Activated CD8-positive, alpha-beta memory T cell treated with anti-CD3 and anti-CD28 coated beads for 36 hours (primary cell): ENCODE measurements at regions not wholly inside any gene's neighbourhood (a gene's known extent, or its start where the extent isn't known, plus 50 kb on each side); places are given as distances from the start of the nearest gene placed in this dataset.

Source experiments
- CTCF ChIA-PET: fragments of 350-600 bp; sonication (Branson Sonifier 250); formaldehyde crosslinking; loops from one replicate; lab custom pipeline; 2021; ENCODE audit warnings: antibody characterized with exemption; lab: Charles Lee
- POLR2A ChIA-PET: fragments of 350-600 bp; sonication (Branson Sonifier 250); formaldehyde crosslinking; loops from one replicate; lab custom pipeline; 2021; ENCODE audit warnings: antibody characterized with exemption; lab: Charles Lee

DNA sequence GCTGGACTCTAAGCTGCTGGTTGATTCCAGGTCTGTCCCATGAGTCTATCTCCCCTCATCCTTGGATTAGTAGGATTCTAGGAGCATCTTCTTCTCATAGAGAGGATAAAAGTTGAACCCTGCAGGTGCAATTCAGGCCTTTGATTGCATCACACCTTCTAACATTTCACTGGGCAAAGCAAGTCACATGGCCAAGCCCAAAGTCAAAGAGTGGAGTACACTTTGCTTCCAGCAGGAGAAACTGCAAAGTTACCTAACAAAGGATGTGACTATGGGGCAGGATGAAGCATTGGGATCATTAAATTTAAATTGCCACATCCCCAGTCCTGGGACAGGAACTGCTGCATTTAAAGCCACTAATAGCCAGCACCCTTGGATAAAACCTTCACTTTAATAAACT lies 51.0 kb upstream of the EGFLAM start:
- CTCF ChIA-PET = no interaction called here

GRCh38 chr5:38202741-38203140 lies 55.6 kb upstream of the EGFLAM start:
- ChIA-PET POLR2A (no interaction called here), CTCF (no interaction called here)

More for the DNA sequence above, 51.0 kb upstream of the EGFLAM start:
- POLR2A ChIA-PET = no interaction called here

- ChIA-PET POLR2A (no interaction called here), CTCF (no interaction called here)
Measured at GRCh38 chr5:38200872-38201557, 57.3 kb upstream of the EGFLAM start.

DNA sequence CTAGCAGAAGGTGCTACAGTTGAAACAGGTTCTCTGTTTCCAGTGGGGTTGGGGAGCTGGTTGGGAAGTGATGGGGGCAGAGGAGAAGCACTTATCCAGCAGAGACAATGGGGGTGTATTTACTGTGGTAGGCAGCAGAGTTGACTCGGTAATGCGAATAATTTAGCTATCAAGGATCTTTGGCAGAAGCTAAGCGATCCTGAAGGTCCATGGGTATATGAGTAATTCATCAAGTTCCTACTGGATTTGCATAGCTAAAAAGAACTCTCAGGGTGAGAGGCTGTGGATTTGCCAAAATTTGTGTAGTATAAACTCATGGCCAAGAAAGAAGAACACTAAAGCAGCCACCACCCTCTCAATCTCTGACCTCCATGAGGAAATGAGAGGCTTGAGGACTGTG lies 61.2 kb upstream of the EGFLAM start:
- CTCF ChIA-PET = no interaction called here
- POLR2A ChIA-PET = no interaction called here

DNA sequence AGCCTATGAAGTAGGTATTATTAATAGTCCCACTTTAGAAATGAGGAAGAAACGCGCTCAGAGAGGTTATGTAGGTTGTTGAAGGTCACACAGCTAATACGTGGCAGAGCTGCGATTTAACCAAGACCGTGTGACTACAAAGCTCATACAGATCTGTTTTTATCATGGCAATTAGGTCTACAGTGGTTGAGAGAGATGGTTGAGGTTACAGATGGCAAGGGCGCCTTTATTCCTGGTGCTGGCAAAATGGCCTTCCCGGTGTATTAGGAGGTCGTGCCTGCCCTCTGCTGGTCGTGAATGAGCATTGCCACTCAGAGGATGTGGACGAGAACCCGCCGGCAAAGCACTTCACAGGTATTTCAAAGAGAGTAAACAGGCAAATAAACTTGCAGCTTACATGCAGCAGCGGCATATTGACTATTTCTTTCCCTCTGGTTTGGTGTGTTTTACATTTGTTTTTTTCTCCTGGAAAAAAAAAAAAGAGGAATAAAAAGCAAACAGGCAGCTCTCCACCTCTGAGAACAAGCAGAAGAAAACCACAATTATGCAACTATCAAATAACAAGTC lies 65.3 kb upstream of the EGFLAM start:
- POLR2A ChIA-PET = no interaction called here
- CTCF ChIA-PET = interaction anchor here (0.8 to 3.5 kb wide), 7 partner anchors 9 to 780 kb away, joined by 3 to 24 read pairs (median 3); no protein-coding TSS in a partner anchor

DNA sequence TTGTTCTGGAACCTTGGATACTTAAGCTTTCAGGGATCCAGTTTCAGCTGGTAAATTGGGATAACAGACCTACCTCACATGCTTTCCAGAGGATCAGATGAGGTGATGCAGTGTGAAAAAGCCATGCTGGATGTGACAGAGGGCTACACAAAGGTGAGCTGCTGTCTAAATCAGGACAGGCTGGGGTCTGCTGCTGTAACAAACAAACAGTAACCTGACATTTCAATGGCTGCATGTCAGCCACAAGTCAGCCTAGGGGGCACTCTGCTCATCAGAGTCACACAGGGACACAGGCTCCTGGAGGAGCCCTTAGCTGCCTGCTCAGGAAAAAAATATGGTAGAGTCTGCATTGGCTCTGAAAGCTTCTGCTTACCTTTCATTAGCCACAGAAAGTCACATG lies 66.7 kb upstream of the EGFLAM start:
- ChIA-PET POLR2A (no interaction called here), CTCF (interaction anchor here (3.0 to 3.5 kb wide), 2 partner anchors 353 to 355 kb away, joined by 9 to 24 read pairs; no protein-coding TSS in a partner anchor)

- ChIA-PET POLR2A (no interaction called here), CTCF (no interaction called here)
Measured at GRCh38 chr5:38190111-38190510, 68.2 kb upstream of the EGFLAM start.

- CTCF ChIA-PET = no interaction called here
Measured at GRCh38 chr5:38189081-38189504, 69.3 kb upstream of the EGFLAM start.

GRCh38 chr5:38188591-38188990 lies 69.8 kb upstream of the EGFLAM start:
- POLR2A ChIA-PET = no interaction called here
- CTCF ChIA-PET = no interaction called here

More at GRCh38 chr5:38189081-38189504, 69.3 kb upstream of the EGFLAM start:
- POLR2A ChIA-PET = no interaction called here

DNA sequence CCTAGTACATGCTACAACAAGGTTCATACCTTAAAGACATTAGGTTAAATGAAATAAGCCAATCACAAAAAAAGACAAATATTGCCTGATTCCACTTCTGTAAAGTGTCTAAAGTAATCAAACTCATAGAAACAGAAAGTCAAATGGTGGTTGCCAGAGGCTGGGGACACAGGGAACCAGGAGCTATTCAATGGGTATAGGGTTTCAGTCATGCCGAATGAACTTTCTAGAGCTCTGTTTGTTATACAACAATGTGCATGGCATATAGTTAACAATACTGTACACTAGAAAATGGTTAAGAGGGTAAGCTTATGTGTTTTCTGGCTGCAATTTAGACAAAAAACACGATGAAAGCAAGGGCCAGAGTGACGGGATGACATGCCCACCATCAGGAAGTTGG lies 70.8 kb upstream of the EGFLAM start:
- ChIA-PET POLR2A (no interaction called here), CTCF (interaction anchor here (0.8 to 1.0 kb wide), 2 partner anchors 350 to 775 kb away, joined by 3 to 4 read pairs; no protein-coding TSS in a partner anchor)

DNA sequence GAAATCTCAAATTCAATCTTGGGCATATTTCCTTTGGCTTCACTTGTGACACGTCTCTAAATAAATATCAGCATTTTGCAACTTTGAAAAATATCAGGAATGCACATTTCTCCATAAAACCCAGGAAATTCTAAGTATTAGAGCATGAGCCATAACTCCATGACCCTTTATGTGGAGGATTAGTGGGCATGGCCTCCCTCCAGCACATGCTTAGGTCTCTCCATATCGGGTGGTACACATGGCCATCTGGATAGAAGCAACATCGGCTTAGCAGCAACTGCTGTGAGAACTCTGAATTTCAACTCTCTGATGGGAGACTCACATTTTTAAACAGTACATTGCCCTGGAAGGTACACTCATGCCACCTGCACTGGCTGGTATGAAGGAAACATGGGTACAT lies 73.7 kb upstream of the EGFLAM start:
- ChIA-PET POLR2A (no interaction called here), CTCF (interaction anchor here (0.8 kb wide), 1 partner anchor 8 kb away, joined by 3 read pairs; no protein-coding TSS in a partner anchor)

DNA sequence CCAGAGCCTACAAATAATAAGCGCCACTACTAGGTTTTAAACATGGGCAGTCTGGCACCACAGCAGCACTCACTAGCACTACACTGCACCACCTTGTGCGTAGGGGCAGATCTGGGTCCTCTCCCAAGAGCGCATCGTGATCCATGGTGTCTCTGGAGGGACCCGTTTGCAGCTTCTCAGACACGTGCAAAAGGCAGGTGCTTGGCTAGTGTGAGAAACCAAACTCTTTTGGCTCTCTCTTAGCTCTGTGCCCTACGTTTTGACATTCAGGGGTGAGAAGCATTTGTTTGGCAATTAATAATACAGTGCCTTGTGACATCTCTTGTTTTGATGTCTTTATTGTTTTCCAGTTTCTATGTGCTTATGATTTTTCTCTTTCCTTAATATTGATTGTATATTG lies 75.4 kb upstream of the EGFLAM start:
- CTCF ChIA-PET = no interaction called here
- POLR2A ChIA-PET = no interaction called here

DNA sequence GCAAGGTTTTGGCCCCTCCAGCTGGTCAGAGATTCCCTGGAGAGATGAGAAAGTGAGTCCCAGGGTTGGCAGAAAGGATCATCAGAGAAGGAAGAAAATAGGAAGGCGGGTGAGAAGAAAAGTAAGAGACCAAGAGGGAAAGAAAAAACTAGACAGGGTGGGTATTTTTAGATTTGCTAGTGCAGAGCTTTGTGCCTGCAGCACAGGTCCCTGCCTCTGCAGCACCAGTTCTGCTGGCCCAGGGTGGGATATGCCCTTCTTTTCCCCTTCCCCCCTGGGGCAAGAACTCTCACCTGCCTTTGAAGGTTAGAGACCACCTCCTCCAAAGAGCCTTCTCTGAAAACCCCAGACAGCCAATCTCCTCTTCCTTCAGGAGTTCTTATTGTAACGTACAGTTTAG lies 90.3 kb upstream of the EGFLAM start:
- ChIA-PET CTCF (no interaction called here), POLR2A (no interaction called here)

DNA sequence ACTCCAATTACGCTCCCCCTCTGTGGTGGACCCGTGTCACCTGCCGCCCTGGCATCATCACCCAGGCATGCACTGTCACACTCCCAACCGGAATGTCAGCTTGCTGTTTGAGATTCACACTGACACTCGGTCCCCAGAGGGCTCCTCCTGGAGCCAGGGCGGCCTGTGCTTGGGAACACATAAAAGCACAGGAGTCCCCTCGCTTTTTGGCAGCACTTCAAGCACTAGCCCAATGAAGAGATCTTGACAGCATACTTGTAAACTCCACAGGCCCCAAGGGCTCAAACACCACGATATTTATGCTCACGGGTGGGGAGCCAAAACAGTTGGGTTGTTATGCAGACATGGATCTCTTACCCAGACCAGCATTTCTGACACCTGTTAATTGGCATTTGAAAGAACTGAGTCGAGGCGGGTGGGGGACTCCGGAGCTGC lies 90.8 kb upstream of the EGFLAM start:
- ChIA-PET CTCF (no interaction called here), POLR2A (no interaction called here)

- ChIA-PET POLR2A (no interaction called here), CTCF (no interaction called here)
Measured at GRCh38 chr5:38166832-38167231, 91.5 kb upstream of the EGFLAM start.

DNA sequence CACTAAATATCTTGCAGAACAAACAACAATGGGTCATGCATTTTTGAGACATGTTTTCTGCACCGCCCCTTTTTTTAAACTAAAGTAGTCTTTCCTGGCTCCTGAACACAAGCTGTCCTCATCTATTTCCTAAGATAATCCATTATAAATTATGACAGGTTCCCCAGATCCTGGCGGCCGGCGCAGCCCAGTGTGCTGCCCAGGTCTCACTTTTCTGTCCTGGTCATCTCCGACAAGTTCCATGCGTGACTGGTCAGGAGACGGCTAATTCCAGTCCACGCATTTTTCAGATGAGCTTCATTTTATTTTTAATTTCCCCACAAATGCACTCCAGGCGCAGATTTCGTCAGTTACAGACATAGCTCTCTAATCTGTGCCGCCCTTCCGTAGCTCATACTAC lies 92.9 kb upstream of the EGFLAM start:
- CTCF ChIA-PET = no interaction called here
- POLR2A ChIA-PET = no interaction called here

DNA sequence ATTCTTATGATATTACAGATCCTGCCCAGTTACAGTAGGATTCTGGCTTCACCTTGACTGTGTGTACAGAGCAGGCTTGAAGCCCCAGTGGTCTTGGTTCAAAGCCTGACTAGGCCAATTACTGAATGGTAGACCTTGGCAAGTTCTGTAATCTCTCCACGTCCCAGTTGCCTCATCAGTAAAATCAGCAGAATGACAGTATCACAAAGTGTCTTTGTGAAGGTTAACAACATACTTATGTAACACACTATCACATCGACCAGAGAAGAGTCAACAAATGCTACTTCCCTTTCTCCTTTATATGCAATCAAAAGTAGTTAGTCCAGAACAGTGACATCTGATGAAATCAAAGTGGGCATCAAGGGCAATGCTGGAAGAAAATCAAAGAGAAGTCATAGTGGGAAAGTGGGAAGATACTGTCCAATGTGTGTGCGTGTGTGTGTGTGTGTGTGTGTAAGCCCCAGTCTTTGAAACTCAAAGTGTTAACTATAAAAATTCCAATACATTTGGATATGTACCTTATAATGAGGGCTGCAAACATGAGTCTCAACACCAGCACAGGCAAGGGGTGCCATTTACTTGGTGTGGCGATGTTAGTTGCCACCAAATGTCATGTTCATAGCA lies 93.5 kb upstream of the EGFLAM start:
- CTCF ChIA-PET = no interaction called here
- POLR2A ChIA-PET = no interaction called here

GRCh38 chr5:38163636-38164237 lies 94.6 kb upstream of the EGFLAM start:
- ChIA-PET POLR2A (no interaction called here), CTCF (no interaction called here)

DNA sequence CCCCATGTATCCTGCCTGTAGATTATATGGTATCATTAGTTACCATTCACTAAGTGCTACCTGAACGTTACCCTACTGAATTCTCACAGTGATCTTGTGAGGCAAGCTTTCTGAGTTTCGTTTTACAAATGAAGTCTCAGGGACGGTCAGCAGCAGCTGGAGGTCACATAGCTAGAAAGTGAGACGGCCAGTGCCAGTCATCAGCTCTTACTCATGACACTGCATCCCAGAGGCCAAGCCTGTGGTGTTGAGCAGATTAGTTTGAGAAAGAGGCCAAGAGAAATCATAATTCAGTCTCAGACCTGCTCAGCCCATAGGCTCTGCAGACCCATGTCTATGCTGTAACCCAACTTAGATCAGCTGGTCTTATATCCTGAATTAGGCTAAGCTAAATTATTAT lies 95.7 kb upstream of the EGFLAM start:
- ChIA-PET CTCF (no interaction called here), POLR2A (no interaction called here)

DNA sequence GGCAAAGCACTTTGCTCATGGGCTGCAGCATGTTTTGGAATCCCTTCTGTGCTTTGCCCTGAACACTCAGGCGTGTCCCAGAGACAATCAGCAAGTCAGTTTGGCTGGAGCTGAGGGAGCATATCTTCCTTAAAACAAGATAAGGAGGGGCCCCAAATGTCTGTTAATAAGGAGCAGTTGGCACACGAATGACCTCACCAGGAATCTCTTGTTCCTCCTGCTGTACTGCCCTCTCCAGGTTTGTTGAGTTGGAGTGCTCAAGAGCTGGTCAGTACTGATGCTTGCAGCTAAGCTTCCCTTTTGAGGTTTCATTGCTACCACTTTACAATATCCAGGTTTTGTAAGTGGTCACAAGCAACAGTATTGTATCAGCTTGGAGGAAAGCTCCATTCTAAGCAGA lies 101.3 kb upstream of the EGFLAM start:
- POLR2A ChIA-PET = no interaction called here
- CTCF ChIA-PET = no interaction called here
